GM19452 (cell line): ENCODE measurements at regions not wholly inside any gene's neighbourhood (a gene's known extent, or its start where the extent isn't known, plus 50 kb on each side); places are given as distances from the start of the nearest gene placed in this dataset.
"Not testable (repeated sequence)": the region's sequence is repeated elsewhere in the genome, so short reads cannot be mapped to it uniquely, and the experiment has no call there.

Source experiments
- ATAC-seq: cut with Tn5 transposase; IDR thresholded peaks from one replicate; pipeline ENCODE4 v1.9.1; 2021; ENCODE audit not compliant: unreplicated experiment

DNA sequence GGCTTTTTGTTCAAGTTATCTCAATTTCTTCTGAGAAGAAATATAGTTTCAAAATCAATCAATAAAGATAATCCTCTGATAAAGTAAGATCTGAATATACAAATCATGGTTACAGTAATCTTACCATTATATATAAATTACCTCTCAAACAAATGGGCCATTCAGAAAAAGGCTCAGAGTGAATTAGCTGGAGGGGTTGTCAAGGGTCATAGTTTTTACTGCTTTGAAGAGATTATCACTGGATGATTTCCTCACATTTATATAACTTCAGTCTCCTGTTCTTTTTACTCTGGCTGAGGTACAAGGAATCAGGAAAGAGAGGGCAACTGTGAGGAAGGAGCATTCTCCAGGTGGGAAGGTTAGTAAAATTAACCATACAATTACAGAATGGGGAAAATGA, 148.6 kb upstream of the ELL2 start:
- ATAC-seq = no peak

DNA sequence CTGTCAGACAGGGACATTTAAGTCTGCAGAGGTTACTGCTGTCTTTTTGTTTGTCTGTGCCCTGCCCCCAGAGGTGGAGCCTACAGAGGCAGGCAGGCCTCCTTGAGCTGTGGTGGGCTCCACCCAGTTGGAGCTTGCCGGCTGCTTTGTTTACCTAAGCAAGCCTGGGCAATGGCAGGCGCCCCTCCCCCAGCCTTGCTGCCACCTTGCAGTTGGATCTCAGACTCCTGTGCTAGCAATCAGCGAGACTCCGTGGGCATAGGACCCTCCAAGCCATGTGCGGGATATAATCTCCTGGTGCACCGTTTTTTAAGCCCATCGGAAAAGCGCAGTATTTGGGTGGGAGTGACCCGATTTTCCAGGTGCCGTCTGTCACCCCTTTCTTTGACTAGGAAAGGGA, 147.0 kb upstream of the ELL2 start:
- not testable (repeated sequence) for ATAC-seq

DNA sequence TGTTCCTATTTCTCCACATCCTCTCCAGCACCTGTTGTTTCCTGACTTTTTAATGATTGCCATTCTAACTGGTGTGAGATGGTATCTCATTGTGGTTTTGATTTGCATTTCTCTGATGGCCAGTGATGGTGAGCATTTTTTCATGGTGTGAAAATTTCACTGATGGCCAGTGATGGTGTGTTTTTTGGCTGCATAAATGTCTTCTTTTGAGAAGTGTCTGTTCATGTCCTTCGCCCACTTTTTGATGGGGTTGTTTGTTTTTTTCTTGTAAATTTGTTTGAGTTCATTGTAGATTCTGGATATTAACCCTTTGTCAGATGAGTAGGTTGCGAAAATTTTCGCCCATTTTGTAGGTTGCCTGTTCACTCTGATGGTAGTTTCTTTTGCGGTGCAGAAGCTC, 142.2 kb upstream of the ELL2 start:
- ATAC-seq = not testable (repeated sequence)

DNA sequence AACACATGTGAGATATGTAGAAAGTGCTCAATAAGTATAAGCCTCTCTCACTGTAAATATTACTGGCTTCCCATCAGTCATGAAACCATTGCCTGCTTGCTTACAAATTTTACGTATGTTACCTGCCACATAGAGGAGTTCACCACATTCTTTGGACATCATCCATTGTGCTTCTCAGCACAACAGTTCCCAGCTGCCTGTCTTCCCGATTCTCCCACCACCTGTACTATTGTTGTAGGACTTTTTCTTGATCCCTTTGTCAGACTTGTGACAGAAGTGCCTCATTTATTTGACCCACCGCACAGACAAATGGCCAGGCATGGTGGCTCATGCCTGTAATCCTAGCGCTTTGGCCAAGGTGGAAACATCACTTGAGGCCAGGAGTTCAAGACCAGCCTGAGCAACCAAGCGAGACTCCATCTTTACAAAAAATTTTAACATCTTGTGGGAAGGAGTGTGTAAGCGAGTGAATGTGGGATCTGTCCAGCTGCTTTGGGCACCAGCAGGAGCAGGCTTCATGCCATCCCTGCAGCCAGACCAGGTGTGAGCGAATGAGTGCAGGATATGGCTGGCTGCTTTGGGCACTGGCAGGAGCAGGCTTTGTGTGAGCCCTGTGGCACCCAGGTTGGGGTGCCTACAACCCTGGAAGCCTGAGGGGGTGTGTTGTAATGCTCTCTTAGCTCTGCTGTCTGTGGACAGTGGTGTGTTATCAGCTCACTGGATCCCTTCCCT, 139.9 kb upstream of the ELL2 start:
- ATAC-seq = no peak

DNA sequence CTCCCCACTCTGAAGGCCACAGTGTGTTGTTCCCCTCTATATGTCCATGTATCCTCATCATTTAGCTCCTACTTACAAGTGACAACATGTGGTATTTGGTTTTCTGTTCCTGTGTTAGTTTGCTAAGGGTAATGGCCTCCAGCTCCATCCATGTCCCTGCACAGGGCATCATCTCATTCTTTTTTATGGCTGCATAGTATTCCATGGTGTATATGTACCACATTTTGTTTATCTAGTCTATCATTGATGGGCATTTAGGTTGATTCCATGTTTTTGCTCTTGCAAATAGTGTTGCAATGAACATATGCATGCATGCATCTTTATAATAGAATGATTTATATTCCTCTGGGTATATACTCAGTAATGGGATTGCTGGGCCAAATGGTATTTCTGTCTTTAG, 135.8 kb upstream of the ELL2 start:
- not testable (repeated sequence) for ATAC-seq

DNA sequence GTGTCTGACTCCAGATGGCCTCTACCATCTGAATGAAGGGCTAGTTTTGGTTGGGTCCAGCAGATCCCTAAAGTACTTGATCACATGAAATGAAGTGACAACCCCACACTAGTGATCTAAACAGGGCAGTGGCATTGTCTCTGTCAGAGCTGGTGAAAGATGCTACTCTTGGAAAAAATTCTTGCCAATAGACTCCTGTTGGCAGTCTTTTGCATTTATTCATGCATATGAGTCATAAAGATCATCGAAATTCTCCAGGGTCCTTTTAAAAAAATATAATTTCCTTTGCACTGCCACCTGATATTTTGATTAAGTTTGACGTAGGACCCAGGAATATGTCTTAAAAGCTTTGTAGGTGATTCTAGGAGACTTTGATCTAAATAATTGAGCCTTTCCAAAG, 135.1 kb upstream of the ELL2 start:
- no peak for ATAC-seq

DNA sequence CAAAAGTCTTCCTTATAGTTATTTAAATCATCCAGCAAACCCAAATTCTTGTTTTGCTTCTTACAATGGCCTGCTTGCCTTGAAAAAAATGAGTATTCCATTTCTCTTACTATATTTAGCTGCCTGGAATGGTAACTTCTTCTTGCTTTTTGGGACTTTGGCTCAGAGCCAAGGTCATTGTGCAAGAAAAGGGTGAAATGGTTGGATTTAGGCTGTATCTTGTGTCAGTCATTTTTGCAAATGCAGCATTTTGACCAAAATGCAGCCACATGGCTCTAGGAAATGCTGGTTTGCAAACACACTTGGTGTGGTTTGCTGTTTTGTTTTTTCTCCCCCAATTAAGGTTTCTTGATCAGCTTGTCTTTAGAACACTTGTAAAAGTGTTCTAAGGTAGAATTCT, 133.3 kb upstream of the ELL2 start:
- no peak for ATAC-seq

DNA sequence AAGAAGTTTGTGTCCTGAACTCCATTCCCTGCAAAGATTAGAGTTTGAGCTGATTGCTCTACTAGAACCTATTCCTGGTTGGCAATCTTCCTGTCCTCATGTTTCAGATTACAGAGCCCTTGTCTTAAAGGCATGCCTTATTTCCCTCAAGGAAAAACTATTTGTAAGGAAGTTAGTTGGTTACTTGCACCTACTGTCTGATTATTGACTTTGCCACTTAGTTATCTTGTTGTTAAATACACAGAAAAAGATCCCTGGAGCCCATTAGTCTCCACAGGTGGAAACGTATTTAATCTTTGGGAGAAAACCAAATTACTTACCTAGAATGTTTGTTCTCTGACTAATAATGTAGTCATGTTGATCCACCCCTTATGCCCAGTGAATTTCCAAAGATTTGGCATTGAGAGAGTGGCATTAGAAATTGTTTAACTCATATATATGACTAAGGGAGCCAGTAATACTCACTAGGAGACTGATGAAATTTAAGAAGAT, 132.3 kb upstream of the ELL2 start:
- no peak for ATAC-seq

DNA sequence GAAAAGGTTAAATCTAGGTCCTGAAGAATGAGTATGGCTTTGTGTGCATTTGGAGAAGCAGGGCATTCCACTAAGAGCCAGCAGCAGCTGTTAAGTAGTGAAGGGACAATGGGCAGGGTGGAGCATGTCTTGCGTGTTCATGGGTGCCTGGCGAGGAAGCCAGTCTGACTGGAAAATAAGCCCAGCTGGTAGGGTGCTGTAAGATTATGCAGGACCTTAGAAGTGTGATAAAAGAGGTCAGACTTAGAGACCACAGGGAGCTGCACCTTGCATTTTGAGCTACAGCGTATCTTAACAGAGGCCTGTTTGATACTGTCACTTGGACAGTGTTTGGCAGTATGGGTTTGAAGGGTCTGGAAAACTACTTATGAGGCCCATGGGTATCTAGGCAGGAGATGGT, 131.7 kb upstream of the ELL2 start:
- no peak for ATAC-seq

DNA sequence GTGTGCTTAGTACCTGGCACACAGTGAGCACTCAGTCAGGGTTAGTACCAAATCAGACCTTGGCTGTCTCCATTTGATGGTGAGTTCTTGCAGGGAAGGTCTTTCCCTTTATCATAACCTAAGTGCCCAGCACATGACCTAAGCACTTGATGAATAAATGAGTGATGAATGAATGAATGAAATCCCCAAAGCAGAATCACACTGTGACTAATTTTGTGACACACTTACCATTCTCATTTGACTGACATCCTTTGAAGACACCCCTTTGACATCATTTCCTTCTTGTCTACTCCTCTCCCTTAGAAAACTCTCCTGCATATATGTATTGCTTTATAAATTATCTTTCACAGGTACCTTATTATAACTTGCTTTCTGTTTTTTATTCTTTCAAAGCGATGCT, 130.2 kb upstream of the ELL2 start:
- ATAC-seq = no peak

DNA sequence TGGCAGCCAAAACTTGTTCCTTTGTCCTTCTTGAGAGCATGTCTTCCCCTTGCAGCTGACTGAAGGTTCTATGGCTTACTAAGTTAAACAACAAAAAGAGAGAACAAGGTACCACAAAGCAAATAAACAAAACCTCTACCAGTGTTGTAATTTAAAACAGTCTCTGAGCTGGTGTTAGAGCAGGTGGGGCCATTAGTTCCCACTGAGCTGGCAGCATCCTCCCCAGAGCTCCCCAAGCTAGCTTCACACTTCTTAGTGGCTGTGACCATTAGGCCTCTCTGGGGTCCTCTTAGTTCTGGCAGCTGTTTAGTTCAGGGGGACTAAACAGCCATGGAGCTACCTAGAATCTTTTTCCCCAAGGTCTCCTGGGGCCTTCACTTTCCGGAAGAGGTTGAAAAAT, 128.6 kb upstream of the ELL2 start:
- no peak for ATAC-seq

DNA sequence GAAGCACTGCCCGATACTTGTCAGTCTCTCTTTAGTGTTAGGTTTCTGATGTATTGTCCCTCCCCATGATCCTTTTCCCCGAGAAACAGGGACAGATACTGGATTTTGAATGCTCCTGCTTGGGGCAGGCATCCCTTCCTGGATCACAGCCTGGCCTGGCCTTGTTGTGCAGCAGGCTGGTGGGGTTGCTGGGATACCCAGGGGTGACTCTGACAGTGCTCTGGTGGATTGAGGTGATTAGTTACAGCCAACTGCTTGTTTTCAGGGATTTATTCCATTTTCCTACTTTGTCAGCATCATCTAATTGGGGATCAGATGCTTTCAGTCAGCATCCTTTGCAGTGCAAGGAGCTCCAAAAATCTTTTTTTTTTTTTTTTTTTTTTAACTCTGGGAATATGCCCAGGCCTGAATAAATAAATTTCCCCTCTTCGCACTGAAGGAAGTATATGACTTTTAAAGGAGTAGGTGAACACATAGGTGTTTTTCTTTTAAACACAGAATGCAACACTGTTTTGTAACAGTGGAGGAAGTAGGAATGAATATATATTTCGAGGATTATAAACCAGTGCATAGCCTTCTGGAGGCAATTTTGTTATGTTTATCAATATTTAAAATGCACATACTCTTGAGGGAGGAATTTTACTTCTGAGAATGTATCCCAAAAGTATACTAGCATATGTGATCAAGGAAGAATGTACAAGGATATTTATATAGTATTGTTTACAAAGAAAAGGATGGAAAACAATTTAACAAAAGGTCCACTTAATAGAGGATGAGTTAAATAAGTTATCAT, 127.3 kb upstream of the ELL2 start:
- no peak for ATAC-seq

DNA sequence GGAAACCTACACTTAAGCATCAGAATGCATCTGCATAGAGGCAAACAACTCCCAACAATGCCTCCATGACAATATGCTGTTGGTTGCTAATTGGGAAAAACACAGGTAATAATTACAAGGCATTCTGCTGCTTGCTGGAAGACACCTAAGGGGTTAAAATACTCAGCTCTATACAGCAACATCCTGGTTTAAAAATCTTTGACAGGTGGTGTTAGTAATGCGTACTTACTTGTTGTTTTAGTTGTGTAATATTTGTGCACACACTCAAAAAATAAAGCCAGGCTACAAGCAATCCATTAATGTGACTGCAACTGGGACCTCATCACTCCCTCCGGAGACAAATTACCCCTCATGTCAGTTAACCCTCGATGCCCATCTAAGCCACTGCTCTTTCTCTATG, 126.3 kb upstream of the ELL2 start:
- no peak for ATAC-seq

DNA sequence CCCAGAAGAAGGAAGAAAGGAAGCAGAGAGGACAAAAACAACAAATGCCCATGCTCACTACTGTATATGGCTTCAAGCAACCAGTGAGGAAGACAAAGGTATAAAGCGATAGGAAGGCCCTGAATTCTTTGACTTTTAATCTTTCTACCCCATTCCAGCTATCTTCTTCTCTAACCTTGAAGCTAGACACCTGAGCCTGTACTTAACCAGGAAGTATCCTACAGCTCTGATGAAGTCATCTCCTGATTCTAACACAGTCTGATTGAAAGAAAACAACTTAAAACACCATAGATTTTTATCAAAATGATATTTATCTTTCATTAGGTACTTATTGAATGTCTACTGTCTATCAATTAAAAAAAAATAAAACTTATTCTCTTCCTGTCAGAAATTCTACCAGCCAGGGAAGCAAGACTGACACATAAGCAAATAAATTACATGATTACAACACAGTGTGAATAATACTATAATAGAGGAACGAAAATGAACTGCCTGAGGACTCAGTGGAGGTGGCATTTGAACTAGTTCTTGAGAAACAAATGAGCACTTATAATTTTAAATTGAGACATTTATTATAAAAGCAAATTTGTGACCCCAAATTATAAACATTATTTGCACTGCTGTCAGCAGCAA, 123.3 kb upstream of the ELL2 start:
- no peak for ATAC-seq

DNA sequence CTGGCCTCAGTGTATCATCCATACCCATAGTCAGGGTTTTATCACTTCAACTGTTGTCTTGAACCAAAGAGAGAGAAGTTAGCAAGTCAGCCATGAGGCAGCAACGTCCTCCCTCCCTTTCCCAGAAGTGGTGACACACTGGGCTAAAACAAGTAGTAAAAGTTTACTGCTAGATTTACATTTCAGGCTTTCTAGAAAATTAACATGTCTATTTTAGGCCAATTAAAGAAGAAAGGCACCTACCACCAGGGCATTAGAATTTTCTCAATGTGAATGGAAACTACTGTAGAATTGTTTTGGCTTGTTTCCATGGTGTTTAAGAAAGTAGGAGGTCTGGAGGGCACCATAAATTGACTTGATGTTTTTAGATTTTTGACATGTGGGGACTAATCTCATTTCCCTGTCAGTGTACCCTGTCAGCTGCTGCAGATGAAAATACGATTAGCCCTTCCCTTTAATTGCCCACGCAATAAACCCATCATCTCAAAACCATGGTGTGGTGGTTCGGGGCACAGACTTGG, 121.8 kb upstream of the ELL2 start:
- no peak for ATAC-seq

DNA sequence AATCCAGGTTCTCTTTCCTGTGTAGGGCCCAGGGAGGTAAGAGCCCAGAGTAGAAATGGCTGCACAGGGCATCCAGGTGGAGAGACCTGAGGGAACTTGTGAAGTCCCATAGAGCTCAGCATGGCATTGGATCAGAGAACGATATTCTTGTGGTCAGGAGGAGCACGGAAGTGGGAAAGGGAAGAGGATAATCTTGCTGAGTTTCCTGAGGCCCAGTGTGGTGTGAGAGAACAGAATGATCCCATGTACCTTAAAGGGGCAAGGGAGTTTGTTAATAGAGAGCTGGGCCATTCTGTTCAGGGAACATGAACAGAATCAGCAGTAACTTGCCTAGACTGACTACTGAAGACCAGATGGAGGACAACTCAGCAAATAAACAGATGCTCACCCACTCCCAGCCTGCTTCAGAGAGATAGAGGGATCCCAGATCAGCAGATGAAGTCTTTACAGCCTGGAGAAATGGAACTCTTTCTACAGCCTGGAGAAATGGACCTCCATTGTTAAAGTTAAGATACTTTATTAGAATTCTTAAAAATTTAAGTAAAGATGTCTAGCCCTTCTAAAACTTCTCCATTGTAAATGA, 119.7 kb upstream of the ELL2 start:
- no peak for ATAC-seq

DNA sequence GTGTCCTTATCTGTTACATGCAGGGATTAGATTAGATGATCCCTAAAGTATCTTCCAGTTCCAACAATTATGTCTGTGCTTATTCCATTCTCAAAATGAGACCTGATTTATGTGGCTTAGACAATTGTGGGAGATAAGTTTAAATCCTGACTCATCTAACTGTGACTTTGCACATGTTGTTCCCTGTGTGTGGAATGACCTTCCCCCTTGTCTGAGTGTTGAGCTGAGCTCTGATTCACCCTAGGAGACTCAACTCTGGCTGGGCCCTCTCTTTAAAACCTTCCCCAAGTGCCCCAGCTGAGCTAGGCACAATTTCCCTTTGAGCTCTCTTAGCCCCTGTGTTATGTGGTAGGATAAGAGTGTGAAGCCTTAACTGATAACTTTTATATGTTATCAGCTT, 118.9 kb upstream of the ELL2 start:
- no peak for ATAC-seq

DNA sequence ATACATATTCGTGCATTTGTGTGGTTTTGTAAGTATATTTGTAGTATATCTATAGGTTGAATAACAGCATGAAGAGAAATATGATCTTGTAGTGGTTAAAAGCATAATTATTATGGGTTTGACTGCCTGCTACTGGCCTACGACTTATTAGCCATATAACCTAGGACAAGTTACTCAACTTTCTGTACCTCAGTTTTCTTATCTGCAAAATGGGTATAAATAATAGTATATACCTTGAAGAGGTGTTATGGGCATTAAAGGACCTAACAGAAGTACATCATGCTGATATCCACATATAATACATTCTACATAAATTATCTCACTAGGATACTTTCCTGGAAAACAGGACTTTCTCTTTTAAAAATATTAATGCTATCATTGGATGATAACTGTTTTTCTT, 118.3 kb upstream of the ELL2 start:
- no peak for ATAC-seq

DNA sequence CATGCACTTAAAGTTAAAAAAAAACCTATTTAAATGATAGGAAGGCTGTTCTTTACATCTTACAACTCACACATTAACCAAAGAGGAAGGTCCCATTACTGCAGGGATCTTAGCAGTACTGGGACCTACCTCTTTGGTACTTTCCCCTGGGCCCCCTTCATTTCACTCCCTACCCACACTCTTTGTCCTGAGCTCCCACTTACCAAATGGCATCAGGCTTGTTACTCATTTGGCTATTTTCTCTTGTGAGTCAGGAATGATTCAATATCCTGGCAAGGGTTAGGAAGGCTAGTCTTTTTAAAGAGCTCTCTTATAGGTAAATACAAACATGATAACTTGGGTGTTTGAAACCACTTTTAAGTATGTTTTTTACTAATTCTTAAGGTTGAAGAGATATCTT, 117.4 kb upstream of the ELL2 start:
- no peak for ATAC-seq

DNA sequence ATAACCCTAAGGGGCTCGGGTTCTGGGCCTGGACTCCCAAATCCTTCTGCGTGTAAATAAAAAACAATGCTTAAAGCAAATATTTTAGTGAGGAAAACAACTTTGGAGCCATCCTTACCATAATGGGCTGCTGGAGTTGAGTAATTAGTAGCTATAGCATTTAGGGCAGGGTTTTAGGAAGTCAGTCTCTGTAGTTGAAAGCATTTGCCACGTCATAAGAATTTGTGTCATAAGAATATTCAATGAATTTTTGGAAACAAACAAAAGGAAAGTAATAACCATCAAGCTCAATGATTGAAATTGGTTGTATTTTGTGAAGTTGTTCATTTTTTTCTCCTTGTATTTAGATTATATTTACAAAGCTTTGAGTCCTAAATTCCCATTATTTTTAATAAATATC, 114.8 kb upstream of the ELL2 start:
- no peak for ATAC-seq

DNA sequence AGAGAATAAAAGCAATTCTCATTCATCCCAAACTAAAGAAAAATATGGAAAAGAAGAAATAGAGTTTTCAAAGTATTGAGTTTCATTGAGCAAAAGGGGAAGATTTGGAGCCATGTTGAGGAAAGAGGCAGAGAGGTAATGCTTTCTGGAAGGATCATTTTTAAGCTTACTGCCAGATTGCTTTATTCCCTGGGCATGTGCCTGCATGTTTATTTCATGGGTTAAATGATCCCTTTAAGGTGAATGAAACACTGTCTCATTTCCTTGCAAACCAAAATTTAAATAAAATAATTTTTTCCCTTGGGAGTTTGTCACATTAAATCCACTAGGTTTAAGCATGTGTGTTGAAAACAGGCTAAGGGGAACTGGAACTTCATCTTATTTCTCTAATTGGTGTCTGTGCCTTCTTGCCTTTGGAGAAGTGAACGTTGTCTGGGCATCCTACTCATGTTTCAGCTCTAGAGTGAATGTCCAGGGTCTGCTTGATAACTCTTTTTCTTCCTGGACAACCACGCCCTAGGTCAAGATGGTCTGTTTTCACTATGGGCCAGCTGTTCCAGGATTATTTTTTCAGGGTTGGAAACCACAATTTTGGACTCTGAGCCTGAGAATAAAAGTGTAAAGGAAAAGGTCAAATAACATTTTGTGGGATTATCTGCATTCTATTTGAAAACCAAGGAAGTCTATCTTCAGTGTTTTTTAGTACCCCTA, 114.1 kb upstream of the ELL2 start:
- ATAC-seq = no peak
